Right ventricle myocardium inferior (tissue), 1 donor: ENCODE measurements at regions not wholly inside any gene's neighbourhood (a gene's known extent, or its start where the extent isn't known, plus 50 kb on each side); places are given as distances from the start of the nearest gene placed in this dataset.

Experiments used
- ATAC-seq: fragments of 200-7000 bp; cut with Tn5 transposase; one replicate; pipeline ENCODE4 v1.9.1; 2020; ENCODE audit warnings: mild to moderate bottlenecking, moderate library complexity
- DNase-seq: peaks from one replicate; pipeline ENCODE4 v3.0.0; 2021; ENCODE audit errors: missing footprints
- intact Hi-C: fragments of 100-400 bp; cut with DNase I; formaldehyde crosslinking; loops from one replicate; pipeline ENCODE4 v1.11.0; 2022
- donor health status: DM: no; HTN: yes; CAD: no; lungs with severe emphysema.

GRCh38 chr6:48200869-48201390 lies 89.9 kb upstream of the PTCHD4 start:
- intact Hi-C loops, result no loop called here
- ATAC-seq (no peak), DNase-seq (no peak)

- intact Hi-C loops, result no loop called here
- DNase-seq (no peak), ATAC-seq (no peak)
These were observed 88.5 kb upstream of the PTCHD4 start for GRCh38 chr6:48199499-48199898.

GRCh38 chr6:48197941-48198340 lies 86.9 kb upstream of the PTCHD4 start:
- intact Hi-C loops, result no loop called here
- ATAC-seq, result no peak

GRCh38 chr6:48194596-48195295 lies 83.7 kb upstream of the PTCHD4 start:
- intact Hi-C loops, result no loop called here
- no peak for ATAC-seq
- DNase-seq, result no peak

More at GRCh38 chr6:48197941-48198340, 86.9 kb upstream of the PTCHD4 start:
- DNase-seq, result no peak

GRCh38 chr6:48188158-48188557 lies 77.2 kb upstream of the PTCHD4 start:
- intact Hi-C loops, result no loop called here
- DNase-seq (no peak), ATAC-seq (no peak)

GRCh38 chr6:48186746-48187145 lies 75.7 kb upstream of the PTCHD4 start:
- intact Hi-C loops, result no loop called here
- DNase-seq (no peak), ATAC-seq (no peak)

- ATAC-seq, result no peak
- intact Hi-C loops, result no loop called here
These were observed 73.7 kb upstream of the PTCHD4 start for GRCh38 chr6:48184648-48185047.

GRCh38 chr6:48183811-48184605 lies 73.0 kb upstream of the PTCHD4 start:
- intact Hi-C loops, result no loop called here
- no peak for DNase-seq
- no peak for ATAC-seq

More at GRCh38 chr6:48184648-48185047, 73.7 kb upstream of the PTCHD4 start:
- no peak for DNase-seq

- DNase-seq (no peak), ATAC-seq (no peak)
- intact Hi-C loops, result no loop called here
These were observed 72.2 kb upstream of the PTCHD4 start for GRCh38 chr6:48183178-48183577.

- DNase-seq (no peak), ATAC-seq (no peak)
- intact Hi-C loops, result no loop called here
These were observed 67.7 kb upstream of the PTCHD4 start for GRCh38 chr6:48178700-48179099.

- intact Hi-C loops, result no loop called here
- ATAC-seq, result no peak
- no peak for DNase-seq
These were observed 66.8 kb upstream of the PTCHD4 start for GRCh38 chr6:48177786-48178185.

GRCh38 chr6:48176645-48177308 lies 65.8 kb upstream of the PTCHD4 start:
- intact Hi-C loops, result no loop called here
- DNase-seq (no peak), ATAC-seq (no peak)

- intact Hi-C loops, result no loop called here
- DNase-seq (no peak), ATAC-seq (no peak)
These were observed 58.6 kb upstream of the PTCHD4 start for GRCh38 chr6:48169635-48170034.
